ENCODE measurements at regions not wholly inside any gene's neighbourhood (a gene's known extent, or its start where the extent isn't known, plus 50 kb on each side); places are given as distances from the start of the nearest gene placed in this dataset.

GRCh38 chr2:147634826-147635225 is 210.0 kb upstream of the ACVR2A start:
- Histone ChIP-seq H3K4me3 (ENCODE audit: low read depth, low read length) (no peak overlapping the region), H3K27ac (ENCODE audit: low read depth) (no peak overlapping the region), H3K36me3 (ENCODE audit: insufficient read depth) (no peaks in the 10 kb centered on the region), H3K4me1 (ENCODE audit: insufficient read depth) (peaks cover 2% of the 10 kb centered on the region)
- 85% methylated on average over 2 of the region's 2 CpGs for WGBS
- no peak for DNase-seq (ENCODE audit: extremely low spot score)

DNA sequence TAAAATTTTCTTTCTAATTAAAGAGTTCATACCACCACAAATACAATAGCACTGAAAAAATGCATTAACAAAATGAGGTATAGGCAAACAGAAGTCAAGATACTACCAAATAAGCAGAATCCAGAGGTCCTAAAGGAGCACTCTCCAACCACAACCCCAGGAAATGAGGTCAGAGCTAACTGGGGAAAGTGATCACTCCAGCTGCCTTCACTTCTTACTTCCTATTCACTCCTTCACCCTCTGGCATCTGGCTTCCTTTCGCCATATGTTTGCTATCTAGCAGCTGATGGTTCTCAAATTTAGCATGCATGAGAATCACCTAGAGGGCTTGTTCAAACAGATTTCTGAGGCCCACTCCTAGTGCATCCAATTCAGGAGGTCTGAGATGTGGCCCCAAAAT is 212.6 kb upstream of the ACVR2A start:
- no peak overlapping the region for H3K4me3 ChIP-seq (ENCODE audit: low read depth, low read length)
- H3K4me1 ChIP-seq (ENCODE audit: insufficient read depth): peaks cover 2% of the 10 kb centered on the region
- WGBS: 97% methylated on average over 1 of the region's 1 CpG
- H3K36me3 ChIP-seq (ENCODE audit: insufficient read depth): no peaks in the 10 kb centered on the region
- no peak for DNase-seq (ENCODE audit: extremely low spot score)
- H3K27ac ChIP-seq (ENCODE audit: low read depth): no peak overlapping the region

GRCh38 chr2:147631294-147631693 is 213.5 kb upstream of the ACVR2A start:
- peaks cover under 1% of the 10 kb centered on the region for H3K4me1 ChIP-seq (ENCODE audit: insufficient read depth)
- DNase-seq (ENCODE audit: extremely low spot score): no peak
- H3K36me3 ChIP-seq (ENCODE audit: insufficient read depth): no peaks in the 10 kb centered on the region
- H3K27ac ChIP-seq (ENCODE audit: low read depth): no peak overlapping the region
- no peak overlapping the region for H3K4me3 ChIP-seq (ENCODE audit: low read depth, low read length)
- 54% methylated on average over 1 of the region's 1 CpG for WGBS

DNA sequence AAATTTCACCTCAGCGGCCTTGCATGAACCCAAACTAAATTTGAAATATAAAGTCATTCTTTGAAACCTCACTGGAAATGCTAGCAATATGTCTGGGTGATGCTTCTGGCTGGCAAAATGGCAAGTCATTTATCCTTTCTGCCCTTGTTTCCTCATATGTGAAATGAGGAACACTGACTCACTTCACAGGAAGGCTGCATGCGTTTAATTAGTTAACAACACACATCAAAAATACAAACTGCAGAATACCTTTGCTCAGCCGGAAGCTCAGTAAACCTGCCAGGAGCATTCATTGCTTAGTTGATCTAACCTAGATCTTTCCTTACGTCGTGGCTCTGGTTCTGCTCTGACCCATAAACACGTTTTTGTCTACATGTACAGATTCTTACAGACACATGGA is 214.2 kb upstream of the ACVR2A start:
- Histone ChIP-seq H3K36me3 (ENCODE audit: insufficient read depth) (no peaks in the 10 kb centered on the region), H3K27ac (ENCODE audit: low read depth) (no peak overlapping the region), H3K4me1 (ENCODE audit: insufficient read depth) (no peaks in the 10 kb centered on the region), H3K4me3 (ENCODE audit: low read depth, low read length) (no peak overlapping the region)
- no peak for DNase-seq (ENCODE audit: extremely low spot score)
- 71% methylated on average over 6 of the region's 6 CpGs for WGBS

DNA sequence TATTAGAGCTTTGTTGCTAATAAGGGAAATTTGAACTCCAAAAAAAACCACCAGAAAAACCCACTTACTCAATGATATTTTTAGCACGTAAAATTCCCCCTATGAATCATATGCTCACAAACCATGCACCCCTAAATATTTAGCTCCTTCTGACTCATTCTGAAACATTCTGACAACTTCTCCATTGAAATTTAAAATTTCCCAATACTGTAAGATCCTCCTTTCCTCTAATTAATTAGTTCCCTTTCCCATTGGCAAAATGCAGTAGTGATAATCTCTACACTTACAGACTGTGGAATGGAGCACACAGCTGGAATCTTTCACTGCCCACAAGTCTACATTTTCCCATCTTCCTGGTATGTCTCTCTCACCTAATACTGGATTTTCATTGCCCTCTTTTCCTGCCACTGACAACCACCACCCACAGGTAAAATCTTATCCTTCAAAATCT is 215.8 kb upstream of the ACVR2A start:
- Histone ChIP-seq H3K36me3 (ENCODE audit: insufficient read depth) (no peaks in the 10 kb centered on the region), H3K27ac (ENCODE audit: low read depth) (no peak overlapping the region), H3K4me3 (ENCODE audit: low read depth, low read length) (no peak overlapping the region), H3K4me1 (ENCODE audit: insufficient read depth) (no peaks in the 10 kb centered on the region)
- 89% methylated on average over 1 of the region's 1 CpG for WGBS
- no peak for DNase-seq (ENCODE audit: extremely low spot score)

DNA sequence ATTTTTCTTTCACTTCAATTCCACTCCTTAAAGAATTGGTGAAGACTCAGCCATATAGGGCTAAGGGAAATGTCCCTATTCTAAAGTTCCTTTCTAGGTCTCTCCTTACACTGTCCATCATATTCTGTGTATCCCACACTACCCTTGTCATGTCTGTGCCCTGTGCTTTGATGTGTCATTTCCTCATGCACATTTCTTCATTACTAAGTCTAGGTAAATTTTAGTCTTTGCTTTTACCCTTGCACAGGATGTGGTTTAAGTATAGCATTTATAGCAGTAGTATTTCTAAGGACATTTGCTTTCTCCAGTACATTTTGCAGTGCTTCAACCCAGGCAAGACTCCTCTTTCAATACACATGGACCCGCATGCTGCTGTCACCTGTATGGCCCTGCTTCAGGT is 221.5 kb upstream of the ACVR2A start:
- no peaks in the 10 kb centered on the region for H3K36me3 ChIP-seq (ENCODE audit: insufficient read depth)
- WGBS: 87% methylated on average over 1 of the region's 1 CpG
- H3K4me3 ChIP-seq (ENCODE audit: low read depth, low read length): no peak overlapping the region
- no peak for DNase-seq (ENCODE audit: extremely low spot score)
- H3K27ac ChIP-seq (ENCODE audit: low read depth): no peak overlapping the region
- no peaks in the 10 kb centered on the region for H3K4me1 ChIP-seq (ENCODE audit: insufficient read depth)

- Histone ChIP-seq H3K4me3 (ENCODE audit: low read depth, low read length) (no peak overlapping the region), H3K4me1 (ENCODE audit: insufficient read depth) (no peaks in the 10 kb centered on the region), H3K27ac (ENCODE audit: low read depth) (no peak overlapping the region), H3K36me3 (ENCODE audit: insufficient read depth) (no peaks in the 10 kb centered on the region)
- DNase-seq (ENCODE audit: extremely low spot score): no peak
- 92% methylated on average over 3 of the region's 3 CpGs for WGBS
Observed at GRCh38 chr2:147621656-147622197, 223.1 kb upstream of the ACVR2A start.

DNA sequence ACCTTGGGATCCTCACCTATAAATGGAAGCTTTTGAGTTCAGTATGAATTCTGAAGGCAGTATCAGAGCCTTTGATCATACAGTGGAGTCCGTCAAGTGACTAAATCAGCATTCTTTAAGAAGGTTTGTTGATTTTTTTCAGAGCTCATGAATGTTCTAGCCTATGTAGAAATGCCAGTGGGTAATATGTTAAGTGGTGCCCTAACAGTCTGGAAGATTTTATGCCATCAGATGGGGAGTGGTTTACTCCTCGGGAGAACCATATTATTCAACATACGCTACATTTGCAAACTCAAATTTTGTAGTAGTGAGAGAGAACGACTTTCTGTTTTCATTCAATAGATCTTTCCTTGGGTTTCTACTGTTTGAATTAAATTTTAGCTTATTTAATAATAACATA is 225.0 kb upstream of the ACVR2A start:
- no peak overlapping the region for H3K4me3 ChIP-seq (ENCODE audit: low read depth, low read length)
- H3K27ac ChIP-seq (ENCODE audit: low read depth): no peak overlapping the region
- DNase-seq (ENCODE audit: extremely low spot score): no peak
- WGBS: 98% methylated on average over 4 of the region's 4 CpGs
- H3K4me1 ChIP-seq (ENCODE audit: insufficient read depth): no peaks in the 10 kb centered on the region
- H3K36me3 ChIP-seq (ENCODE audit: insufficient read depth): no peaks in the 10 kb centered on the region

- DNase-seq (ENCODE audit: extremely low spot score): no peak
- Histone ChIP-seq H3K36me3 (ENCODE audit: insufficient read depth) (no peaks in the 10 kb centered on the region), H3K4me1 (ENCODE audit: insufficient read depth) (no peaks in the 10 kb centered on the region), H3K4me3 (ENCODE audit: low read depth, low read length) (no peak overlapping the region), H3K27ac (ENCODE audit: low read depth) (no peak overlapping the region)
- WGBS: 76% methylated on average over 2 of the region's 2 CpGs
Observed at GRCh38 chr2:147615726-147616125, 229.1 kb upstream of the ACVR2A start.

- no peak for DNase-seq (ENCODE audit: extremely low spot score)
- 97% methylated on average over 4 of the region's 4 CpGs for WGBS
- no peaks in the 10 kb centered on the region for H3K4me1 ChIP-seq (ENCODE audit: insufficient read depth)
Observed at GRCh38 chr2:147614979-147615470, 229.8 kb upstream of the ACVR2A start.

DNA sequence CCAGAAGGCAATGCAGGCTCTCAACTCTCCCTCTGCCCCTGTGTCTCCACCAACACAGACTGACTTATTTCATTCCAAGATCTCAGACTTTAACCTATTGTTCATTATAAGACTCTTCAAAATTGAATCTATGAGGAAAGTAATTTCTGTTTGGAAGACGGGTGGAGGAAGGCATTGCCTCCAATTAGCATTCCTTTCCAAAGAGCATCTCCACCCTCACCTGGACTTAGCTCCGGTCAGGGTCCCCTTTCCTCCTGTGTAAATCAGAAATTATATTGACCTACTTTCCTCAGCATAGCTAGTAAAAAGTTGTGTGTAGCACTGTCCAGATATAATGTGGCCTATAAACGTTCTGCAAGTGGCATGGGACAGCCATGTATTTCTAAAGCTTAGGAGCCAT is 230.4 kb upstream of the ACVR2A start:
- no peak for DNase-seq (ENCODE audit: extremely low spot score)
- 61% methylated on average over 3 of the region's 3 CpGs for WGBS

More at GRCh38 chr2:147614979-147615470, 229.8 kb upstream of the ACVR2A start:
- no peak overlapping the region for H3K4me3 ChIP-seq (ENCODE audit: low read depth, low read length)
- H3K27ac ChIP-seq (ENCODE audit: low read depth): no peak overlapping the region
- no peaks in the 10 kb centered on the region for H3K36me3 ChIP-seq (ENCODE audit: insufficient read depth)

DNA sequence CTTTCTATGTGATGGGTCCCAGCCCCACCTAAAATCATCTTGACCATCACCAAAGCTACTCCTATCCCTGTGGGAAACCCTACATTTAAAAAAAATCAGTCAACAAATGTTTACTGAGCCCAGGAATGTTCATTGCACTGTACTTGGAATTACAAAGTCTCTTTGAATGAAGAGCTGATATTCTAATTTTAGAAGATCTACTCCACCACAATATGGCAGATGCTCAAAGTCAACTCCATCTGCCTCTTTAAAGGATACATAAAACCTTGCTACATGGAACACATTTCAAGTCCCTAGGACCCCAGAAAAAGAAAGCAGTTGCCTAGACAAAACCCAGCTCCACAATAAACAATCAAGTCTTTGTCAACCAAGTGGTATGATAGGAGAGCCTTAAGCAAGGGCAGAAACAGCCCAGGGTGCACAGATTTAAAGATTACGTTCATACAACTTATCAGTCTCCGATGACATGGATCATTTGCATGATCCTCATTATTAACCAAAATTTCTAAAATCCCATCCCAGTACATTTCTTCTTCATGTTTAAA is 234.3 kb upstream of the ACVR2A start:
- no peaks in the 10 kb centered on the region for H3K36me3 ChIP-seq (ENCODE audit: insufficient read depth)
- no peak for DNase-seq (ENCODE audit: extremely low spot score)
- no peak overlapping the region for H3K27ac ChIP-seq (ENCODE audit: low read depth)
- no peak overlapping the region for H3K4me3 ChIP-seq (ENCODE audit: low read depth, low read length)
- WGBS: 86% methylated on average over 2 of the region's 2 CpGs
- H3K4me1 ChIP-seq (ENCODE audit: insufficient read depth): no peaks in the 10 kb centered on the region

More for the DNA sequence above, 230.4 kb upstream of the ACVR2A start:
- Histone ChIP-seq H3K4me1 (ENCODE audit: insufficient read depth) (no peaks in the 10 kb centered on the region), H3K27ac (ENCODE audit: low read depth) (no peak overlapping the region), H3K4me3 (ENCODE audit: low read depth, low read length) (no peak overlapping the region), H3K36me3 (ENCODE audit: insufficient read depth) (no peaks in the 10 kb centered on the region)

GRCh38 chr2:147609301-147609700 is 235.5 kb upstream of the ACVR2A start:
- H3K36me3 ChIP-seq (ENCODE audit: insufficient read depth): no peaks in the 10 kb centered on the region
- no peak overlapping the region for H3K27ac ChIP-seq (ENCODE audit: low read depth)
- DNase-seq (ENCODE audit: extremely low spot score): no peak
- H3K4me1 ChIP-seq (ENCODE audit: insufficient read depth): no peaks in the 10 kb centered on the region
- WGBS: 75% methylated on average over 3 of the region's 3 CpGs
- H3K4me3 ChIP-seq (ENCODE audit: low read depth, low read length): no peak overlapping the region

DNA sequence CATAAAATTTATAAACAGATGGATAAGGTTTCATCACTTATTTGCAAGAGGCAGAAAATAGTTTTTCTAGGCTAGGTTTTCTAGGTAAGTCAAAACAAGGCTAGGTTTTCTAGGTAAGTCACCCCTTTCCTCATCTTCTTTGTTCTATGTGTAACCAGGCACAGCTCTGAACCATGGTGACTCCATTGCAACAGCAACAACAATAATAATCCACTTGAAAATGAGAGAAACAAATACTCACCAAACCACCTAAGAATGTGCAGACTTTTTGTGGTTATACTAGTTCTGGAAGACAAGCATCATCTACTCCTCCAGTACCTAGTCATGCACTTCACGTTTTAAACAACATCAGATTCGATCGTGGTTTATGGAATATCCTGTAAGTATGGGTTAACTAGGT is 237.4 kb upstream of the ACVR2A start:
- WGBS: 98% methylated on average over 3 of the region's 3 CpGs
- Histone ChIP-seq H3K4me3 (ENCODE audit: low read depth, low read length) (no peak overlapping the region), H3K27ac (ENCODE audit: low read depth) (no peak overlapping the region), H3K4me1 (ENCODE audit: insufficient read depth) (no peaks in the 10 kb centered on the region), H3K36me3 (ENCODE audit: insufficient read depth) (no peaks in the 10 kb centered on the region)
- DNase-seq (ENCODE audit: extremely low spot score): no peak
